Neural progenitor cell (in vitro differentiated cells): ENCODE measurements at regions not wholly inside any gene's neighbourhood (a gene's known extent, or its start where the extent isn't known, plus 50 kb on each side); places are given as distances from the start of the nearest gene placed in this dataset.

Experiments
- DNase-seq: peaks from one replicate; pipeline ENCODE4 v3.0.0-alpha.2; 2016; ENCODE audit warnings: low spot score
- H2AFZ ChIP-seq: fragments of 200-600 bp; sonication (generic); replicated peaks from 2 replicates; pipeline ENCODE4 v1.6.1; 2016; ENCODE audit warnings: antibody characterized with exemption
- H3F3A ChIP-seq: fragments of 200-600 bp; sonication (generic); 2 replicates; pipeline ENCODE4 v1.6.1; 2016; ENCODE audit warnings: antibody characterized with exemption, low read depth
- H3K27ac ChIP-seq: fragments of 200-600 bp; sonication (generic); 2 replicates; pipeline ENCODE4 v1.5.1; 2016; ENCODE audit warnings: mild to moderate bottlenecking
- H3K27me3 ChIP-seq: fragments of 200-600 bp; sonication (generic); 2 replicates; pipeline ENCODE4 v1.6.1; 2016; ENCODE audit warnings: mild to moderate bottlenecking, moderate library complexity
- H3K36me3 ChIP-seq: fragments of 200-600 bp; sonication (generic); 2 replicates; pipeline ENCODE4 v1.5.1; 2016
- H3K4me1 ChIP-seq: fragments of 200-600 bp; sonication (generic); 2 replicates; pipeline ENCODE4 v1.6.1; 2016; ENCODE audit warnings: mixed run types
- H3K4me2 ChIP-seq: fragments of 200-600 bp; sonication (generic); 2 replicates; pipeline ENCODE4 v1.6.1; 2016
- H3K4me3 ChIP-seq: fragments of 200-600 bp; sonication (generic); 2 replicates; pipeline ENCODE4 v1.5.1; 2016
- H3K79me2 ChIP-seq: fragments of 200-600 bp; sonication (generic); 2 replicates; pipeline ENCODE4 v1.6.1; 2016; ENCODE audit warnings: low read depth
- H3K9ac ChIP-seq: fragments of 200-600 bp; sonication (generic); 2 replicates; pipeline ENCODE4 v1.6.1; 2016
- H3K9me3 ChIP-seq: fragments of 200-600 bp; sonication (generic); 2 replicates; pipeline ENCODE4 v1.5.1; 2016; ENCODE audit warnings: low read depth
- H4K20me1 ChIP-seq: fragments of 200-600 bp; sonication (generic); 2 replicates; pipeline ENCODE4 v1.6.1; 2016; ENCODE audit warnings: low read depth
- H3K27ac Mint-ChIP-seq: 3 replicates; pipeline ENCODE4 v1.8.0; 2021; ENCODE audit warnings: mixed read lengths
- H3K27me3 Mint-ChIP-seq: 2 replicates; pipeline ENCODE4 v1.8.0; 2022; ENCODE audit warnings: low read depth, mild to moderate bottlenecking, inconsistent platforms, moderate library complexity, mixed read lengths; ENCODE audit not compliant: insufficient read depth
- H3K36me3 Mint-ChIP-seq: 3 replicates; pipeline ENCODE4 v1.8.0; 2021; ENCODE audit warnings: mixed read lengths
- H3K4me1 Mint-ChIP-seq: 3 replicates; pipeline ENCODE4 v1.8.0; 2021; ENCODE audit warnings: mixed read lengths
- H3K4me3 Mint-ChIP-seq: 3 replicates; pipeline ENCODE4 v1.8.0; 2021; ENCODE audit warnings: mild to moderate bottlenecking, moderate library complexity, mixed read lengths
- H3K9me3 Mint-ChIP-seq: 3 replicates; pipeline ENCODE4 v1.8.0; 2020; ENCODE audit warnings: mixed read lengths
- EZH2 ChIP-seq: fragments of 200-600 bp; sonication (generic); IDR thresholded peaks from 2 replicates; pipeline ENCODE4 v1.6.1; 2017; ENCODE audit warnings: antibody characterized with exemption, mild to moderate bottlenecking, moderate library complexity
- EZH2phosphoT487 ChIP-seq: fragments of 200-600 bp; sonication (generic); IDR thresholded peaks from 2 replicates; pipeline ENCODE4 v1.6.1; 2017; ENCODE audit warnings: antibody characterized with exemption
- TF ChIP-seq, protein P1 (sequence below): fragments of 200-600 bp; sonication (generic); IDR thresholded peaks from 2 replicates; pipeline ENCODE4 v1.5.1; 2017; ENCODE audit warnings: antibody characterized with exemption, mild to moderate bottlenecking

DNA sequence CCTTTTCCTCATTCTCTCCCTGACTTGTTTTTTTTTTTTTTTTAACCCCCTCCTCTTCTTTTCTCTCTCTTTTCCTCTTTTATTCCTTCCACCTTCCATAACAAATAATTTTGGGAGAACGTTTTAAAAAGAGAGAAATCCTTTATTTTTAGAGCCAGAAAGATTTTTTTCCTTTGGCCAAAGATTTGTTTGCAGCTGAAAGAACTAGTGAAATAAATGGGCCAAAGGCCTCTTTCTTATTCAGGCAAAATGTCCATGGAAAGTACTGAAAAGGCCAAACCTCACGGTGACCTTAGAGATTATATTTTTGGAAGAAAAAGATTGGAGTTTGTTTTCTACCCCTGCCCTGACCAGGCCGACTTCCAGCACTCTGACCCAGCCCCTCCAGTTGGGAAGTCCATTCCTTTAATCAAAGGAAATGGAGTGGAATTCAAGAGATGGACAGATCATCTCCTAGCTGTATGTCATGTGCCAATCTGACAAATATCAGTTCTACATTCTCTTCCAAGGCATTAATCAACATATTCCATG lies 214.3 kb upstream of the ADAMTS9 start:
- H3K27me3 Mint-ChIP-seq, result no peaks in the 10 kb centered on the region

DNA sequence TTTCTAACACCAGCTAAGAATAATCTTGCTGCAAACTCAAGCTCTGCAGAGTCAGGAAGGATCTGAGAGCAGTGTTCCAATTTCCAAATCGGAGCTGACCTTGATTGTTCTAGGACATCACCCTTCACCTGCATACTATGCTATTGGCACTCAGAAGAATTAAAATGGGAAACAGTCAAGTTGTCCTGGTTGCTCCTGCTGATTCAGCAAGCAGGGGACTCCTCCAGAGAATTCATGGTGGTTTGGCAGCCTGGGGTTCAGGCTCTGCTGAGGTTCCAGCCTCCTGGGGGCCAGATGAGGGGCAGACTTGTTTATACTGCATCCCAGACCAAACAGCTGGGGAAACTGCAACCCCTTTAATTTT lies 213.7 kb upstream of the ADAMTS9 start:
- Mint-ChIP-seq H3K27me3 (no peaks in the 10 kb centered on the region), H3K4me3 (no peak overlapping the region), H3K36me3 (no peaks in the 10 kb centered on the region), H3K9me3 (no peaks in the 10 kb centered on the region), H3K4me1 (peaks cover 25% of the 10 kb centered on the region), H3K27ac (no peak overlapping the region)
- Histone ChIP-seq H3K4me1 (no peaks in the 10 kb centered on the region), H3K27me3 (no peaks in the 10 kb centered on the region), H4K20me1 (no peaks in the 10 kb centered on the region), H3K79me2 (no peaks in the 10 kb centered on the region), H3K27ac (no peak overlapping the region), H3K9me3 (no peaks in the 10 kb centered on the region), H3K4me2 (no peak overlapping the region), H3K4me3 (no peak overlapping the region), H3K9ac (no peak overlapping the region), H2AFZ (no peak overlapping the region), H3F3A (no peaks in the 10 kb centered on the region), H3K36me3 (no peaks in the 10 kb centered on the region)
- TF ChIP-seq EZH2 (no peak), EZH2phosphoT487 (no peak)
- TF ChIP-seq, protein P1, sequence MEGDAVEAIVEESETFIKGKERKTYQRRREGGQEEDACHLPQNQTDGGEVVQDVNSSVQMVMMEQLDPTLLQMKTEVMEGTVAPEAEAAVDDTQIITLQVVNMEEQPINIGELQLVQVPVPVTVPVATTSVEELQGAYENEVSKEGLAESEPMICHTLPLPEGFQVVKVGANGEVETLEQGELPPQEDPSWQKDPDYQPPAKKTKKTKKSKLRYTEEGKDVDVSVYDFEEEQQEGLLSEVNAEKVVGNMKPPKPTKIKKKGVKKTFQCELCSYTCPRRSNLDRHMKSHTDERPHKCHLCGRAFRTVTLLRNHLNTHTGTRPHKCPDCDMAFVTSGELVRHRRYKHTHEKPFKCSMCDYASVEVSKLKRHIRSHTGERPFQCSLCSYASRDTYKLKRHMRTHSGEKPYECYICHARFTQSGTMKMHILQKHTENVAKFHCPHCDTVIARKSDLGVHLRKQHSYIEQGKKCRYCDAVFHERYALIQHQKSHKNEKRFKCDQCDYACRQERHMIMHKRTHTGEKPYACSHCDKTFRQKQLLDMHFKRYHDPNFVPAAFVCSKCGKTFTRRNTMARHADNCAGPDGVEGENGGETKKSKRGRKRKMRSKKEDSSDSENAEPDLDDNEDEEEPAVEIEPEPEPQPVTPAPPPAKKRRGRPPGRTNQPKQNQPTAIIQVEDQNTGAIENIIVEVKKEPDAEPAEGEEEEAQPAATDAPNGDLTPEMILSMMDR, result no peak
- no peak for DNase-seq

More for the DNA sequence above, 214.3 kb upstream of the ADAMTS9 start:
- Histone ChIP-seq H3K9ac (no peak overlapping the region), H3K79me2 (no peaks in the 10 kb centered on the region), H2AFZ (no peak overlapping the region), H3K36me3 (no peaks in the 10 kb centered on the region), H3K4me2 (no peak overlapping the region), H4K20me1 (no peaks in the 10 kb centered on the region), H3F3A (no peaks in the 10 kb centered on the region), H3K4me1 (no peaks in the 10 kb centered on the region), H3K27me3 (no peaks in the 10 kb centered on the region), H3K9me3 (no peaks in the 10 kb centered on the region), H3K27ac (no peak overlapping the region), H3K4me3 (no peak overlapping the region)
- peaks cover 25% of the 10 kb centered on the region for H3K4me1 Mint-ChIP-seq
- no peak for DNase-seq
- no peak overlapping the region for H3K4me3 Mint-ChIP-seq
- no peaks in the 10 kb centered on the region for H3K36me3 Mint-ChIP-seq
- TF ChIP-seq EZH2phosphoT487, result no peak
- TF ChIP-seq EZH2, result no peak
- TF ChIP-seq, protein P1, result no peak
- no peaks in the 10 kb centered on the region for H3K9me3 Mint-ChIP-seq
- H3K27ac Mint-ChIP-seq, result no peak overlapping the region

DNA sequence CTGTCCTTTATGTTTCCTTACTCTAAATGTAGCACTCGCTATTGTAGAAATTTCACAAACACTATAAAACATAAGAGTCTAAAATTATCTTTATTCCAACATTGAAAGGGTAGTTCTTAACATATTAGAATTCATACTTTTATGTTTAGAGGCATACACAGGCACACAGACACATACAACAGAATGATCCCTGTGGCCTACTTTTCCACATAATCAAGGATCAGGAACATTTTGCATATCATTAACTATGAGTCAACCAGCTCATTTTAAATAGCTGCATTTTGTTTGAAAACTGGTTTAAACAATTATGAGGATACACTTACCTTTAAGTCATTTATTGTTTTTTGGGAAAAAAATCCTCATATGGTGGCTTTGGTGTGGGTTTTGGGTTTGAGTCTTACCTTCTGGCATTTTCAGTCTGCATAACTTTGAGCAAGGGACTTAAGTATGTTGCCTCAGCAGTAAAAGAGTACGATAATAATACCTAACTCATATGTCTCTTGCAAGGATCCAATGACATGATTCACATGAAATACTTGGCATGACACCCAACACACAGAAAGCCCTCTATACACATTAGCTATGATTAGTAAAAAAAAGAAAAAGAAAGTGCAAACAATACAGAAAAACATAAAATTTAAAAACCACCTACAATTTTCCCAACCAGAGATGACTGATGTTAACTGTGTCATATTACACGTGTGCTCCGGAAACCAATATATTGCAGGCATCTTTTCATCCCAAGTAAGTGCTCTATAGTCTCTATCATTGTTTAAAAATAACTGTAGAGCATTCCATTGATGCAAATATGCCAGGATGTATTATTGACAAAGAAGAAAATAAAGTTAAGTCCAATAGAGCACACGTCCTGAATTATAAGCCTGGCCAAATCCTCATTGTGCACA lies 213.1 kb upstream of the ADAMTS9 start:
- no peaks in the 10 kb centered on the region for H4K20me1 ChIP-seq
- H3K27ac ChIP-seq, result no peak overlapping the region
- H3K36me3 ChIP-seq, result no peaks in the 10 kb centered on the region
- no peaks in the 10 kb centered on the region for H3F3A ChIP-seq
- no peaks in the 10 kb centered on the region for H3K4me1 ChIP-seq
- H3K9ac ChIP-seq, result no peak overlapping the region
- H3K27ac Mint-ChIP-seq, result no peak overlapping the region
- no peak for DNase-seq
- no peak overlapping the region for H3K4me3 ChIP-seq
- H3K36me3 Mint-ChIP-seq, result no peaks in the 10 kb centered on the region
- H3K4me1 Mint-ChIP-seq, result peaks cover 21% of the 10 kb centered on the region
- no peak overlapping the region for H2AFZ ChIP-seq
- no peaks in the 10 kb centered on the region for H3K9me3 Mint-ChIP-seq
- no peak overlapping the region for H3K4me2 ChIP-seq
- TF ChIP-seq, protein P1, result no peak
- no peak for TF ChIP-seq EZH2phosphoT487
- TF ChIP-seq EZH2, result no peak
- H3K27me3 ChIP-seq, result no peaks in the 10 kb centered on the region
- no peaks in the 10 kb centered on the region for H3K79me2 ChIP-seq
- H3K4me3 Mint-ChIP-seq, result no peak overlapping the region
- H3K27me3 Mint-ChIP-seq, result no peaks in the 10 kb centered on the region
- no peaks in the 10 kb centered on the region for H3K9me3 ChIP-seq
